ENCODE measurements at regions not wholly inside any gene's neighbourhood (a gene's known extent, or its start where the extent isn't known, plus 50 kb on each side); places are given as distances from the start of the nearest gene placed in this dataset.

GRCh38 chr15:99480016-99480810, 85.6 kb upstream of the MEF2A start:
- TF ChIP-seq CTCF (conservative IDR thresholded peaks at IDR 0.05) = no peak
- DNase-seq (ENCODE audit: low read depth, low spot score) = no peak
- Mint-ChIP-seq H3K27ac (ENCODE audit: unreplicated experiment) (no peak overlapping the region), H3K4me3 (no peak overlapping the region), H3K36me3 (ENCODE audit: low read depth) (no peaks in the 10 kb centered on the region), H3K9me3 (peaks cover 4% of the 10 kb centered on the region), H3K4me1 (peaks cover 7% of the 10 kb centered on the region), H3K27me3 (ENCODE audit: low read depth) (no peaks in the 10 kb centered on the region)

GRCh38 chr15:99481113-99481950, 84.5 kb upstream of the MEF2A start:
- H3K4me1 Mint-ChIP-seq = peaks cover 14% of the 10 kb centered on the region
- no peak overlapping the region for H3K4me3 Mint-ChIP-seq
- TF ChIP-seq CTCF (conservative IDR thresholded peaks at IDR 0.05) = no peak
- H3K27me3 Mint-ChIP-seq (ENCODE audit: low read depth) = peaks cover 6% of the 10 kb centered on the region
- H3K27ac Mint-ChIP-seq (ENCODE audit: unreplicated experiment) = no peak overlapping the region
- H3K9me3 Mint-ChIP-seq = peaks cover 4% of the 10 kb centered on the region
- no peaks in the 10 kb centered on the region for H3K36me3 Mint-ChIP-seq (ENCODE audit: low read depth)
- no peak for DNase-seq (ENCODE audit: low read depth, low spot score)

GRCh38 chr15:99481951-99482230, 83.9 kb upstream of the MEF2A start:
- H3K4me1 Mint-ChIP-seq = peaks cover 15% of the 10 kb centered on the region
- no peak overlapping the region for H3K4me3 Mint-ChIP-seq
- H3K27me3 Mint-ChIP-seq (ENCODE audit: low read depth) = peaks cover 6% of the 10 kb centered on the region
- no peak overlapping the region for H3K27ac Mint-ChIP-seq (ENCODE audit: unreplicated experiment)
- H3K9me3 Mint-ChIP-seq = peaks cover 4% of the 10 kb centered on the region
- DNase-seq (ENCODE audit: low read depth, low spot score) = no peak
- no peaks in the 10 kb centered on the region for H3K36me3 Mint-ChIP-seq (ENCODE audit: low read depth)
- TF ChIP-seq CTCF (conservative IDR thresholded peaks at IDR 0.05) = no peak

- Mint-ChIP-seq H3K27ac (ENCODE audit: unreplicated experiment) (no peak overlapping the region), H3K4me3 (no peak overlapping the region), H3K4me1 (peaks cover 22% of the 10 kb centered on the region), H3K36me3 (ENCODE audit: low read depth) (no peaks in the 10 kb centered on the region), H3K27me3 (ENCODE audit: low read depth) (peaks cover 11% of the 10 kb centered on the region), H3K9me3 (peaks cover 4% of the 10 kb centered on the region)
- DNase-seq (ENCODE audit: low read depth, low spot score) = no peak
- TF ChIP-seq CTCF (conservative IDR thresholded peaks at IDR 0.05) = no peak
Observed at GRCh38 chr15:99482993-99483392, 82.8 kb upstream of the MEF2A start.

- Mint-ChIP-seq H3K27me3 (ENCODE audit: low read depth) (peaks cover 11% of the 10 kb centered on the region), H3K36me3 (ENCODE audit: low read depth) (no peaks in the 10 kb centered on the region), H3K9me3 (peaks cover 4% of the 10 kb centered on the region), H3K27ac (ENCODE audit: unreplicated experiment) (no peak overlapping the region), H3K4me1 (peaks cover 22% of the 10 kb centered on the region), H3K4me3 (peak overlapping the region; percentile 76)
- DNase-seq (ENCODE audit: low read depth, low spot score) = no peak
- no peak for TF ChIP-seq CTCF (conservative IDR thresholded peaks at IDR 0.05)
Observed at GRCh38 chr15:99485153-99485961, 80.4 kb upstream of the MEF2A start.

Data from neural crest cell (in vitro differentiated cells).